Pancreas (tissue), 10 donors: ENCODE measurements at regions not wholly inside any gene's neighbourhood (a gene's known extent, or its start where the extent isn't known, plus 50 kb on each side); places are given as distances from the start of the nearest gene placed in this dataset.

Experiments
- ATAC-seq, 4 donors: fragments of 200-7000 bp; cut with Tn5 transposase; one replicate each; pipeline versions ENCODE4 v1.8.0 to v1.9.1; 2020; ENCODE audit warnings: mild to moderate bottlenecking in 4 of 4, moderate library complexity in 4 of 4
- DNase-seq, 6 donors: peaks; one replicate each; pipeline ENCODE4 v3.0.0-alpha.2; 2020
- FAIRE-seq: peaks from 2 replicates; lab custom pipeline; 2012; peaks lifted over from hg19 to GRCh38; lab: Jason Lieb, UNC
- H3K27ac ChIP-seq, 4 donors: fragments of 200-600 bp; sonication (generic); 1 replicate in 3 of 4; 2 replicates in 1 of 4; pipeline versions ENCODE4 v1.5.0 to v1.8.0; 2020
- H3K27me3 ChIP-seq, 4 donors: fragments of 200-600 bp; one replicate each; pipeline ENCODE4 v1.8.0; 2021
- H3K36me3 ChIP-seq, 3 donors: fragments of 200-600 bp; sonication (generic) in 1 of 3; one replicate each; pipeline versions ENCODE4 v1.5.0 to v1.8.0; 2020 to 2021
- H3K4me1 ChIP-seq, 3 donors: fragments of 200-600 bp; one replicate each; pipeline ENCODE4 v1.8.0; 2021
- H3K4me3 ChIP-seq, 4 donors: fragments of 200-600 bp; sonication (generic) in 2 of 4; one replicate each; pipeline versions ENCODE4 v1.5.0 to v1.8.0; 2020 to 2021
- H3K9me3 ChIP-seq, 4 donors: fragments of 200-600 bp; one replicate each; pipeline ENCODE4 v1.8.0; 2021
- CTCF ChIP-seq, 4 donors: fragments of 200-600 bp; sonication (generic) in 3 of 4; IDR thresholded peaks; one replicate each; pipeline versions ENCODE4 v1.5.0 to v1.8.0; 2021; ENCODE audit warnings: antibody characterized with exemption in 4 of 4
- WGBS, 2 donors: extraction: QIAGEN DNeasy Blood & Tissue Kit; methylation state at CpG; one replicate each; pipeline ENCODE4 v1.1.7; 2013; 5-methylcytosine and 5-hydroxymethylcytosine counted together
- intact Hi-C, 3 donors: fragments of 100-400 bp; cut with DNase I; formaldehyde crosslinking; loops; one replicate each; pipeline versions ENCODE4 v1.11.1 to v1.14.2; 2022
- donor health status: healthy with polysubstance abuse.
- donor health status: DM: no; HTN: no; CAD: no; lungs with moderate emphysema.
- donor health status: DM: no; HTN: no; CAD: no.
- donor health status: control.
- donor health status: control.
- donor health status: Bipolar disorder and iron deficiency.
- donor health status: DM: yes; HTN: yes; CAD: no.
- donor health status: DM: no; HTN: no; CAD: no.
- donor health status: DM: no; HTN: no; CAD: no.
- donor health status: DM: yes; HTN: yes; CAD: no.

GRCh38 chr3:18716101-18716500 is 291.0 kb upstream of the SATB1 start:
- FAIRE-seq, result no peak
- Histone ChIP-seq H3K36me3 (no peaks in the 10 kb centered on the region), H3K9me3 (no peaks in the 10 kb centered on the region), H3K4me1 (no peaks in the 10 kb centered on the region), H3K27ac (no peak overlapping the region), H3K4me3 (no peak overlapping the region), H3K27me3 (no peaks in the 10 kb centered on the region)
- no peak for TF ChIP-seq CTCF (IDR thresholded peaks at IDR 0.05)
- no peak for ATAC-seq
- DNase-seq, result no peak
- 78 to 82% methylated on average over 2 of the region's 2 CpGs for WGBS, 2 donors
- intact Hi-C loops, result no loop called here

GRCh38 chr3:18715208-18715607 is 290.1 kb upstream of the SATB1 start:
- Histone ChIP-seq H3K27me3 (no peaks in the 10 kb centered on the region), H3K36me3 (no peaks in the 10 kb centered on the region), H3K9me3 (no peaks in the 10 kb centered on the region), H3K4me1 (no peaks in the 10 kb centered on the region), H3K27ac (no peak overlapping the region), H3K4me3 (no peak overlapping the region)
- TF ChIP-seq CTCF (IDR thresholded peaks at IDR 0.05), result no peak
- no peak for FAIRE-seq
- ATAC-seq, result no peak
- no peak for DNase-seq
- intact Hi-C loops, result no loop called here

GRCh38 chr3:18713577-18713951 is 288.4 kb upstream of the SATB1 start:
- ATAC-seq (no peak), DNase-seq (no peak), FAIRE-seq (no peak)
- intact Hi-C loops, result no loop called here
- Histone ChIP-seq H3K36me3 (no peaks in the 10 kb centered on the region), H3K9me3 (no peaks in the 10 kb centered on the region), H3K27me3 (no peaks in the 10 kb centered on the region), H3K4me3 (no peak overlapping the region), H3K4me1 (no peaks in the 10 kb centered on the region), H3K27ac (no peak overlapping the region)
- 86 to 97% methylated on average over 2 of the region's 2 CpGs for WGBS, 2 donors
- TF ChIP-seq CTCF (IDR thresholded peaks at IDR 0.05), result no peak

GRCh38 chr3:18712713-18713576 is 287.8 kb upstream of the SATB1 start:
- Histone ChIP-seq H3K36me3 (no peaks in the 10 kb centered on the region), H3K4me1 (no peaks in the 10 kb centered on the region), H3K4me3 (no peak overlapping the region), H3K9me3 (no peaks in the 10 kb centered on the region), H3K27me3 (no peaks in the 10 kb centered on the region), H3K27ac (no peak overlapping the region)
- intact Hi-C loops, result no loop called here
- WGBS, 2 donors, result 73 to 78% methylated on average over 6 of the region's 6 CpGs
- TF ChIP-seq CTCF (IDR thresholded peaks at IDR 0.05), result no peak
- no peak for ATAC-seq
- no peak for FAIRE-seq
- DNase-seq, result no peak

- Histone ChIP-seq H3K9me3 (peaks cover 0 to 5% (median 0%) of the 10 kb centered on the region in 4 donors), H3K4me1 (no peaks in the 10 kb centered on the region), H3K27me3 (no peaks in the 10 kb centered on the region), H3K36me3 (no peaks in the 10 kb centered on the region), H3K27ac (no peak overlapping the region), H3K4me3 (no peak overlapping the region)
- intact Hi-C loops, result no loop called here
- ATAC-seq, result no peak
- FAIRE-seq, result no peak
- no peak for TF ChIP-seq CTCF (IDR thresholded peaks at IDR 0.05)
- DNase-seq, result no peak
Observed at GRCh38 chr3:18704326-18704725, 279.2 kb upstream of the SATB1 start.
